SK-N-SH (cell line): ENCODE measurements at regions not wholly inside any gene's neighbourhood (a gene's known extent, or its start where the extent isn't known, plus 50 kb on each side); places are given as distances from the start of the nearest gene placed in this dataset.
"Not testable (repeated sequence)": the region's sequence is repeated elsewhere in the genome, so short reads cannot be mapped to it uniquely, and the experiment has no call there.

Experiments
- CTCF ChIA-PET: fragments of 300-600, 350-600 bp; formaldehyde crosslinking; extraction: SDS; loops from one replicate; lab custom pipeline; 2021; lab: Yijun Ruan, JAX
- POLR2A ChIA-PET: fragments of 350-600 bp; sonication (Branson Sonifier 250); formaldehyde crosslinking; extraction: SDS; loops from one replicate; lab custom pipeline; 2020; ENCODE audit warnings: antibody characterized with exemption, inconsistent platforms; lab: Yijun Ruan, JAX
- DNase-seq: peaks from one replicate; pipeline ENCODE4 v3.0.0; 2012
- H2AFZ ChIP-seq: fragments of 200-600 bp; sonication (generic); 2 replicates; pipeline ENCODE4 v1.8.1; 2016; ENCODE audit warnings: antibody characterized with exemption, mild to moderate bottlenecking, low read depth
- H3F3A ChIP-seq: fragments of 200-600 bp; sonication (generic); replicated peaks from 2 replicates; pipeline ENCODE3; 2016; ENCODE audit warnings: antibody characterized with exemption, mild to moderate bottlenecking; ENCODE audit not compliant: insufficient read depth
- H3K27ac ChIP-seq, 2 experiments: fragments of 200-500 bp in 1 of 2; fragments of 200-600 bp in 1 of 2; sonication (Bioruptor generic) in 1 of 2; sonication (generic), shearing (Covaris generic) in 1 of 2; 2 replicates each; pipeline versions ENCODE4 v1.5.1 to v1.6.1; 2014 to 2016; ENCODE audit warnings: low read depth in 2 of 2, inconsistent platforms in 1 of 2, low read length in 1 of 2, mild to moderate bottlenecking in 1 of 2, mixed read lengths in 1 of 2
- H3K27me3 ChIP-seq: fragments of 200-600 bp; sonication (generic), shearing (Covaris generic); 2 replicates; pipeline ENCODE4 v1.6.1; 2016; ENCODE audit warnings: mixed run types; ENCODE audit not compliant: insufficient read depth
- H3K36me3 ChIP-seq, 2 experiments: fragments of 200-500 bp in 1 of 2; fragments of 200-600 bp in 1 of 2; sonication (Bioruptor generic) in 1 of 2; sonication (generic) in 1 of 2; replicated peaks in 1 of 2; 2 replicates each; pipeline versions ENCODE3 to v1.5.1; 2014 to 2016; ENCODE audit warnings: low read length in 1 of 2, mild to moderate bottlenecking in 1 of 2; ENCODE audit not compliant: insufficient read depth in 2 of 2, control insufficient read depth in 1 of 2
- H3K4me1 ChIP-seq, 2 experiments: fragments of 200-500 bp in 1 of 2; fragments of 200-600 bp in 1 of 2; sonication (Bioruptor generic) in 1 of 2; sonication (generic), shearing (Covaris generic) in 1 of 2; 2 replicates each; pipeline versions ENCODE4 v1.5.1 to v1.6.1; 2014 to 2016; ENCODE audit warnings: low read depth in 1 of 2, low read length in 1 of 2, mixed run types in 1 of 2; ENCODE audit not compliant: insufficient read depth in 2 of 2, control insufficient read depth in 1 of 2
- H3K4me2 ChIP-seq: fragments of 200-600 bp; sonication (generic), shearing (Covaris generic); 2 replicates; pipeline ENCODE4 v1.6.1; 2017; ENCODE audit warnings: mixed run types
- H3K4me3 ChIP-seq, 2 experiments: fragments of 200-500 bp in 1 of 2; fragments of 200-600 bp in 1 of 2; sonication (Bioruptor generic) in 1 of 2; sonication (generic), shearing (Covaris generic) in 1 of 2; 2 replicates each; pipeline versions ENCODE4 v1.5.1 to v1.8.1; 2014 to 2016; ENCODE audit warnings: low read depth in 2 of 2, inconsistent platforms in 1 of 2, low read length in 1 of 2, mild to moderate bottlenecking in 1 of 2, mixed read lengths in 1 of 2, moderate library complexity in 1 of 2
- H3K79me2 ChIP-seq: fragments of 200-600 bp; sonication (generic); 2 replicates; pipeline ENCODE4 v1.8.1; 2017; ENCODE audit warnings: mild to moderate bottlenecking; ENCODE audit not compliant: insufficient read depth
- H3K9ac ChIP-seq: fragments of 200-600 bp; sonication (generic); 2 replicates; pipeline ENCODE4 v1.6.1; 2017; ENCODE audit warnings: mixed run types
- H3K9me2 ChIP-seq: fragments of 200-600 bp; sonication (generic); 2 replicates; pipeline ENCODE4 v1.6.1; 2017; ENCODE audit warnings: mixed run types
- H3K9me3 ChIP-seq: fragments of 200-600 bp; sonication (generic); 2 replicates; pipeline ENCODE4 v1.6.1; 2017; ENCODE audit warnings: mixed run types, mild to moderate bottlenecking, moderate library complexity
- H4K20me1 ChIP-seq: fragments of 200-600 bp; sonication (generic); 2 replicates; pipeline ENCODE4 v1.6.1; 2017; ENCODE audit warnings: mild to moderate bottlenecking, mixed run types; ENCODE audit not compliant: insufficient read depth
- ELF1 ChIP-seq: IDR thresholded peaks from 2 replicates; pipeline ENCODE4 v1.4.0; 2012
- EZH2phosphoT487 ChIP-seq: fragments of 200-600 bp; sonication (generic); IDR thresholded peaks from 2 replicates; pipeline ENCODE4 v1.6.1; 2017; ENCODE audit warnings: low read depth, mixed run types, mild to moderate bottlenecking, antibody characterized with exemption, moderate library complexity, borderline replicate concordance
- PBX3 ChIP-seq: IDR thresholded peaks from 2 replicates; pipeline ENCODE4; 2012
- POLR2AphosphoS5 ChIP-seq: IDR thresholded peaks from 2 replicates; pipeline ENCODE4 v1.6.1; 2012; ENCODE audit warnings: low read depth, low read length
- REST ChIP-seq: IDR thresholded peaks from 2 replicates; pipeline ENCODE4 v1.6.1; 2012; ENCODE audit warnings: mild to moderate bottlenecking, low read depth, low read length, moderate library complexity
- RXRA ChIP-seq: IDR thresholded peaks from 2 replicates; pipeline ENCODE4 v1.4.0; 2012; ENCODE audit warnings: low read depth, mild to moderate bottlenecking, borderline replicate concordance
- SMC3 ChIP-seq: IDR thresholded peaks from 2 replicates; pipeline ENCODE4 v1.6.1; 2012; ENCODE audit warnings: low read depth, low read length, improper control_type of control experiment
- TEAD4 ChIP-seq: IDR thresholded peaks from 2 replicates; pipeline ENCODE4 v1.4.0; 2012; ENCODE audit warnings: mild to moderate bottlenecking, borderline replicate concordance; ENCODE audit not compliant: insufficient read depth
- ZBTB33 ChIP-seq: IDR thresholded peaks from 2 replicates; pipeline ENCODE4 v1.4.0; 2012; ENCODE audit warnings: low read depth, borderline replicate concordance
- WGBS: methylation state at CpG from one replicate; pipeline ENCODE4 v1.1.6; 2017; ENCODE audit warnings: low lambda C conversion rate; 5-methylcytosine and 5-hydroxymethylcytosine counted together

- no peaks in the 10 kb centered on the region for H4K20me1 ChIP-seq
- H3K4me3 ChIP-seq = no peak overlapping the region
- H3K79me2 ChIP-seq = no peaks in the 10 kb centered on the region
- no peak overlapping the region for H3K27ac ChIP-seq
- no peak for DNase-seq
- ChIA-PET CTCF (interaction anchor here (2.0 to 4.5 kb wide), 2 partner anchors 14 to 62 kb away, joined by 9 to 18 read pairs; no protein-coding TSS in a partner anchor), POLR2A (no interaction called here)
- H3K36me3 ChIP-seq = no peaks in the 10 kb centered on the region
- WGBS = 63% methylated on average over 15 of the region's 35 CpGs
- H3K9ac ChIP-seq = no peak overlapping the region
- H3K9me3 ChIP-seq = no peaks in the 10 kb centered on the region
- no peak overlapping the region for H3K4me2 ChIP-seq
- TF ChIP-seq TEAD4 (no peak), SMC3 (no peak)
- H3K4me1 ChIP-seq = no peaks in the 10 kb centered on the region
- no peak overlapping the region for H2AFZ ChIP-seq
- H3K27me3 ChIP-seq = no peaks in the 10 kb centered on the region; the same call in 1 of the 2 replicates
- no peaks in the 10 kb centered on the region for H3F3A ChIP-seq
- H3K9me2 ChIP-seq = no peaks in the 10 kb centered on the region
Observed at GRCh38 chr16:87216148-87216840, 100.9 kb downstream of the C16orf95 start.

GRCh38 chr16:87216841-87217275 is 100.3 kb downstream of the C16orf95 start:
- Histone ChIP-seq H3K4me3 (no peak overlapping the region), H4K20me1 (no peaks in the 10 kb centered on the region), H3K9me3 (no peaks in the 10 kb centered on the region), H3K9me2 (no peaks in the 10 kb centered on the region), H3K4me1 (no peaks in the 10 kb centered on the region), H3K4me2 (no peak overlapping the region), H3K79me2 (no peaks in the 10 kb centered on the region), H3K27ac (no peak overlapping the region), H3F3A (no peaks in the 10 kb centered on the region)
- no peak for DNase-seq
- POLR2A ChIA-PET = no interaction called here
- CTCF ChIA-PET = interaction anchor here (2.0 to 4.5 kb wide), 2 partner anchors 15 to 62 kb away, joined by 9 to 18 read pairs; no protein-coding TSS in a partner anchor
- TF ChIP-seq ZBTB33 (no peak), PBX3 (no peak), ELF1 (no peak), POLR2AphosphoS5 (no peak), RXRA (no peak), REST (no peak), EZH2phosphoT487 (no peak)
- TF ChIP-seq, all 33 proteins: peak for 0
- no peaks in the 10 kb centered on the region; the same call in 1 of the 2 replicates for H3K27me3 ChIP-seq
- H2AFZ ChIP-seq = no peak overlapping the region
- no peak overlapping the region for H3K9ac ChIP-seq
- H3K36me3 ChIP-seq = no peaks in the 10 kb centered on the region
- 56% methylated on average over 22 of the region's 30 CpGs for WGBS

GRCh38 chr16:87217802-87218201 is 99.4 kb downstream of the C16orf95 start:
- H3K4me1 ChIP-seq, H3K79me2 ChIP-seq, H3K4me2 ChIP-seq, H3K27me3 ChIP-seq, H3K36me3 ChIP-seq, H3K9ac ChIP-seq, POLR2A ChIA-PET, DNase-seq, H3K9me3 ChIP-seq, H2AFZ ChIP-seq, H3K27ac ChIP-seq, H3F3A ChIP-seq, H3K9me2 ChIP-seq, H4K20me1 ChIP-seq, CTCF ChIA-PET, H3K4me3 ChIP-seq: not testable (repeated sequence)
- 63% methylated on average over 11 of the region's 22 CpGs for WGBS
